Calu3 (cell line): ENCODE measurements at regions not wholly inside any gene's neighbourhood (a gene's known extent, or its start where the extent isn't known, plus 50 kb on each side); places are given as distances from the start of the nearest gene placed in this dataset.
"Not testable (repeated sequence)": the region's sequence is repeated elsewhere in the genome, so short reads cannot be mapped to it uniquely, and the experiment has no call there.

Experiments used
- BruUV-seq: library from RNA; stranded (reverse); fragments of 400-500 nt; replicated peaks from 2 replicates; lab custom pipeline; 2021; lab: Mats Ljungman, UMichigan
- CTCF ChIA-PET: fragments of 300-600 bp; sonication (Branson Sonifier 250); formaldehyde crosslinking; loops from one replicate; lab custom pipeline; 2022; ENCODE audit warnings: antibody characterized with exemption; lab: Charles Lee
- DNase-seq: peaks from one replicate; pipeline ENCODE4 v3.0.0; 2022
- H3K27ac Mint-ChIP-seq: one replicate; pipeline ENCODE4 v1.8.0; 2022; ENCODE audit warnings: mixed read lengths; ENCODE audit not compliant: unreplicated experiment
- H3K27me3 Mint-ChIP-seq: one replicate; pipeline ENCODE4 v1.8.0; 2022; ENCODE audit warnings: mixed read lengths; ENCODE audit not compliant: unreplicated experiment
- H3K36me3 Mint-ChIP-seq: one replicate; pipeline ENCODE4 v1.8.0; 2022; ENCODE audit warnings: mild to moderate bottlenecking, moderate library complexity, mixed read lengths; ENCODE audit not compliant: insufficient read depth, unreplicated experiment
- H3K4me1 Mint-ChIP-seq: one replicate; pipeline ENCODE4 v1.8.0; 2022; ENCODE audit warnings: mild to moderate bottlenecking, low read depth, mixed read lengths; ENCODE audit not compliant: unreplicated experiment
- H3K4me3 Mint-ChIP-seq: one replicate; pipeline ENCODE4 v1.8.0; 2022; ENCODE audit warnings: mild to moderate bottlenecking, low read depth, moderate library complexity, mixed read lengths; ENCODE audit not compliant: unreplicated experiment
- H3K9me3 Mint-ChIP-seq: one replicate; pipeline ENCODE4 v1.8.0; 2022; ENCODE audit warnings: low read depth, mixed read lengths; ENCODE audit not compliant: unreplicated experiment
- CTCF ChIP-seq: fragments of 200-600 bp; IDR thresholded peaks from one replicate; pipeline ENCODE4 v1.8.0; 2022; ENCODE audit warnings: antibody characterized with exemption; ENCODE audit not compliant: unreplicated experiment
- intact Hi-C: fragments of 100-400 bp; cut with micrococcal nuclease; formaldehyde crosslinking; loops from one replicate; pipeline ENCODE4 v1.10.0; 2022; ENCODE audit not compliant: unreplicated experiment

- Mint-ChIP-seq H3K27me3 (no peaks in the 10 kb centered on the region), H3K9me3 (no peaks in the 10 kb centered on the region), H3K4me1 (no peaks in the 10 kb centered on the region), H3K27ac (no peak overlapping the region), H3K4me3 (no peak overlapping the region), H3K36me3 (no peaks in the 10 kb centered on the region)
- CTCF ChIA-PET = no interaction called here
- no peak for TF ChIP-seq CTCF
- intact Hi-C loops = no loop called here
- DNase-seq = no peak
- BruUV-seq = no TSS peak
Measured at GRCh38 chr1:199593475-199593874, 434.0 kb upstream of the NR5A2 start.

DNA sequence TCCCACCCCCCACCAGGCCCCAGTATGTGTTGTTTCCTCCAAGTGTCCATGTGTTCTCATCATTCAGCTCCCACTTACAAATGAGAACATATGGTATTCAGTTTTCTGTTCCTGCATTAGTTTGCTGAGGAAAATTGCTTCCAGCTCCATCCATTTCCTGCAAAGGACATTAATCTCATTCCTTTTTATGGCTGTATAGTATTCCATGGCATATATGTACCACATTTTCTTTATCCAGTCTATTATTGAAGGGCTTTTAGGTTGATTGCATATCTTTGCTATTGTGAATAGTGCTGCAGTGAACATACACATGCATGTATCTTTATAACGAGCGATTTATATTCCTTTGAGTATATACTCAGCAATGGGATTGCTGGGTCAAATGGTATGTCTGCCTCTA, 431.1 kb upstream of the NR5A2 start:
- H3K27ac Mint-ChIP-seq, H3K36me3 Mint-ChIP-seq, H3K9me3 Mint-ChIP-seq, DNase-seq, H3K27me3 Mint-ChIP-seq, H3K4me3 Mint-ChIP-seq, BruUV-seq, H3K4me1 Mint-ChIP-seq, CTCF ChIA-PET, intact Hi-C loops: not testable (repeated sequence)

DNA sequence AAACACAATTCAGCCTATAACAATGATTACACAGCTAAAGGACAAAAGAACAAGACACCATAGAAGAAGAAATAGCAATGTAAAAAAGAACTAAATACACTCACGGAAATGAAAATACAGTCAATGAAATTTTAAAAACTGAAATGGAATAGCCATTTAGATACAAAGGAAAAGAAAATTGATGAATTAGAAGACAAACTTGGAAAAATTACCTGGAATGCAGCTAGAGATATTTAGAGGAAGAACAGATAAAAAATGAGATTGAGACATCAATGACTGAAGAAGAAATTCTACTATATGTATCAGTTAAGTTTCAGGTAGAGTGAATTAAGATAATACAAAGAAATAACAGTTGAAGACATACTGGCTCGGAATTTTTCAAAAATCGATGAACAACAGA, 430.4 kb upstream of the NR5A2 start:
- H3K27me3 Mint-ChIP-seq = no peaks in the 10 kb centered on the region
- no peaks in the 10 kb centered on the region for H3K36me3 Mint-ChIP-seq
- H3K9me3 Mint-ChIP-seq = peaks cover 3% of the 10 kb centered on the region
- TF ChIP-seq CTCF = no peak
- no TSS peak for BruUV-seq
- no peak overlapping the region for H3K4me3 Mint-ChIP-seq
- no peaks in the 10 kb centered on the region for H3K4me1 Mint-ChIP-seq
- DNase-seq = no peak
- no peak overlapping the region for H3K27ac Mint-ChIP-seq
- CTCF ChIA-PET = no interaction called here
- intact Hi-C loops = no loop called here

DNA sequence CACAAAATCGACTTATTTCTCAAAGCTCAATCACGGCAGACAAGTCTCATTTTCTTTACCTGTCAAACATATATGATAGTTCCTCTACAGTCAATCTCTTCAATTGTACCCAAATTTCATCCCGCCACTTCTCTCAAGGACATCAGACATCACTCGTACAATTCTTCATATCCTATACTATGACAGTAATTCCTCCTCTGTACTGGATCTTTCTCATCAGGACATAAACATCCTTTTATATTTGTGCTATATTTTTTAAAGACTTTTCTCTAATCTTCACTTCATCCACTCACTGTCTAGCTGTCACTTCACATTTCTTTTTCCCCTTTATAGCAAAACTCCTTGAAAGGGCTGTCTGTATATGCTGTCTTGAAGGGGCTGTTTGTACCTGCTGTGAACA, 419.1 kb upstream of the NR5A2 start:
- DNase-seq = no peak
- Mint-ChIP-seq H3K36me3 (no peaks in the 10 kb centered on the region), H3K4me3 (no peak overlapping the region), H3K27me3 (no peaks in the 10 kb centered on the region), H3K9me3 (peaks cover 2% of the 10 kb centered on the region), H3K4me1 (peaks cover 9% of the 10 kb centered on the region), H3K27ac (no peak overlapping the region)
- TF ChIP-seq CTCF = no peak
- CTCF ChIA-PET = no interaction called here
- intact Hi-C loops = no loop called here
- no TSS peak for BruUV-seq

- DNase-seq = peak; percentile 33
- H3K27ac Mint-ChIP-seq = peak overlapping the region; percentile 23
Measured at GRCh38 chr1:199612976-199613774, 414.3 kb upstream of the NR5A2 start.

More at GRCh38 chr1:199612976-199613774, 414.3 kb upstream of the NR5A2 start:
- intact Hi-C loops = no loop called here
- H3K4me3 Mint-ChIP-seq = peak overlapping the region; percentile 1
- no TSS peak for BruUV-seq
- no peak for TF ChIP-seq CTCF
- CTCF ChIA-PET = interaction anchor here (1.0 kb wide), 1 partner anchor 32 kb away, joined by 3 read pairs; no protein-coding TSS in a partner anchor
- no peaks in the 10 kb centered on the region for H3K36me3 Mint-ChIP-seq
- peaks cover 19% of the 10 kb centered on the region for H3K4me1 Mint-ChIP-seq
- H3K27me3 Mint-ChIP-seq = no peaks in the 10 kb centered on the region
- no peaks in the 10 kb centered on the region for H3K9me3 Mint-ChIP-seq
